CD4-positive, alpha-beta T cell treated with Interferon gamma for 1 hour (primary cell): ENCODE measurements at regions not wholly inside any gene's neighbourhood (a gene's known extent, or its start where the extent isn't known, plus 50 kb on each side); places are given as distances from the start of the nearest gene placed in this dataset.

ENCODE experiments used
- DNase-seq: peaks from one replicate; pipeline ENCODE4 v3.0.0-alpha.2; 2020

DNA sequence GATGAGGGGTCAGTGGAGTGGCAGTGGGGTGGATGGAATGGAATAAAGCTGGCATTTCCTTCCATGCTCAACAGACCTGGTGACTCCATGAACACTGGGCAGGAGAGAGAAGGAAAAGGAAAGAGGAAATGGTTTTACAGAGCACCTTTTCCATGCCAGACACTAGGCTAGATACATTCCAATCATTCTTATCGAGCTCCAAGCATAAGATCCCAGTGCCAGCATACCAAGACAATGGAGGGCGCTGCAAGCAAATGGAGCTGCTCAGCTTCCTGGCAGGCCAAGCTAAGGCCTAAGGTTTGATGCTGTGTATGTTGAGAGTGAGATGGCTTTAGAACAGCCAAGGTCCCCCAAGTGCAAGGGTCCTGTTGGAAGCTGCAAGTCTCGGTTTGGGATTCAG is 113.2 kb downstream of the HSPH1 start:
- no peak for DNase-seq

DNA sequence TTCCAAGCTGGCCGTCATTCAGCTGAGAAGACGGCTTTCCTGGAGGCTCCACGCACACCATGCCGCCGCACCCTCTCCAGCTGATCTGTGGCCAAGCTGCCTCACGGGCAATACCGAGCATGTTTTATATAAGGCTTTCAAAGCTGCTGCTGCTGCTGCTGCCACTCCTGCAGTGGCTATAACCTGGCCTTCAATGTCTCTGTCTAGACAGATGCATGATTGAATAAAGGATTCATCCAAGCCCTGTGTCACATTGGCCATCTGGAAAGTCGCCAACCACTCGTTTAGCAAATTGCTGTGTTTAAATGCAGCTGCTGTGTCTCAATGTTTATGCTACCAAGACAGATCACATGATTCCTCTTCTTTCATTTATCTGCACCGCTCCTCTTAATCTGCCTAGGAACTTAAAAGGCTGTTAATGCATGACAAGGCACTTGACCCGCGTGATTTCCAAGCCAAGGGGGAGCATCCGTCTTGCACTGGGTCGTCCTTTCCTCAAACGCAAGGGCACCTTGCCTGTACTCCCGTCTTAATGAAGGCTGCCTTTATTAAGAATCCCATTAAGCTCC is 114.3 kb downstream of the TEX26 start:
- no peak for DNase-seq

DNA sequence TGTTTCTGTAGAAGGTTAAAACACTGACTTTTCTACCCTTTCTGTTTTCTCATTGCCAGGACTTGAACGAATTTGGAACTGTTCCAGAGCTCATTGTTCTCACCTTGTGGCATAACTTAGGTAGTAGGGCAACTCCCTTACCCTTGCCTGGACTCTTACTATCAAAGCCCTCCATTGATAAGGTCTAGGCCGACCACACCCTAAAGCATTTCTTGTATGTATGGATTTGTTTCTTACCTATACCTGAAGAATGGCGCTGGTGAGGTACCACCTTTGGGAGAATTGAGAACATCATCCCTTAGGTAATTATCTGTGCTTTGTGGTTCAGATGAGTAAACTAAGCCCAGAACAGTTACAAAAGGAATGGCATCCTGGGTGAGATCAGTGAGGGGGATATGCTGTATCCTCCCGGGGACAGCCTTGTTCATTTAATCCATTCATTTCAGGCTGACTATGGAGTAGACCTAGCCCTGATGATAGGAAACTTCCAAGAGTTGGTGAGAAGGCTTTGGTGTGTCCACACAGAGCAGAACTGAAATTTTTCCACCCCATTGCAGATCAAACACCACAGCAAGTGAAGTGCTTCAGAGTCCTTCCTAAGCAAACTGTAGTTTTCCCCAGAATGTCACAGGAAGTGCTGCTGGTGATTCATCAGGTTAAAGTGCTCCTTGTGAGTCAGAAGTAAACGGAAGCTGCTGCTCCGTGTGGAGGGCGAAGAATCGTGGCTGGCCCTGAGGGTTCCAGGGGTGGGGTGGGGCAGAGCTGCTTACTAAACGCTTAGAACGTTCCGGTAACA is 113.0 kb downstream of the TEX26 start:
- DNase-seq, result peak; percentile 61

DNA sequence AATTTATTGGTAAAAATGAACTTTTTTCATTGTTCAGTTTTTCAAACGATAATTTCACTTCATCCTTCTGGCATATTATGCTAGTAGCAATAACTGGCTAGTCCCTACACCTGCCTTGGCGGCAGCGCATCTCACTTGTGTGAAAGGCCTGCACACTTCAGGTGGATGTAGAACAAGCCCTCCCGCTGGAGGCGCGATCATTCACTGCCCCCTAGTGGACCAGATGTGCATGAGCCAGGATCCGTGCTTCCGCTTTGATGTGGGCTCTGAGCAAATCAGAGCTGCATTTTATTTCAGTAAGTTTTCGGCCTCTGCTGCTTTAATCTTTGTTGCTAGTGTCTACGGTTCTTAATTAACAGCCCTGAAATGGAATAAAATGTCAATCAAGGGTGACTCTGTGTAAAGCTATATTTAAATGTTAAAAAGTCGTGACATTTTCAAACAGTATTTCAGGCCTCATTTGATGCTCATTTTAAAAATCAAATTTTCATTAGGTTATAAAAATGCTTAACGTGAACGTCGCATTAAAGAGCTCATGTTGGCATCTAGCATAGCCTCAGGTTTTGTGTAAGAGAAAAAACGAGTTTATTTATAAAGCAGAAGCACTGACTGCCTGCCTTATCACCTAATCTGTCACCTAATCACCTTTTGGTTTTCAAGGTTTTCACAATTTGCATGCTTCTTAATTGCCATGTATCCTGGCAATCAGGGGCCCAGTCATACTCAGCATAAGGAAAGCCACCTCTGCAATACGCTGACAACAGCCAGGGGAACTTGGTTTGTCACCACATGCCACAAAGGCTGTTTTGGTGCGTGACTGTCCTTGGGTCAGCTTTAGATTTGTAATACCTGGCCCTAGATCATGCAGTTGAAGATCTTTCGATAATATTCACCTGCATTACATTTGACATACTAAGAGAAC is 112.2 kb downstream of the TEX26 start:
- DNase-seq, result peak; percentile 72

DNA sequence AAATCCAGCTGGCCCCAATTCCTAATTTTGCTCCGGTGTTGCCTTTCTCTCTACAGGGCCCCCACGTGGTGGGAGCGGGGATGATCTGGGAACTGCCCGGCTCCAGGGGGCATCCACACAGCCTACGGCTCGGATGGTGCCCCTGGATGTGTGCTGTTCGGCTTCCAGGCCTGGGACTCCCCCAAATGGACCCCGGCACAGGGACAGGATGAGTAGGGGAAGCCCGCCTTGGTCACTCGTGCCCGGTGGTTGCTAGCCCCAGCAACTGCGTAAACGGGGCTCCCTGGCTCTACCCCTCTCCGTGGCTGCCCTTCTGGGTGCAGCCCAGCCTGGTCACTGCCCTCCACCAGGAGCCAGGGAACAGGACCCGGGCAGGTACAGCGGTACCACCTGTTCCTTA is 111.5 kb downstream of the TEX26 start:
- no peak for DNase-seq

DNA sequence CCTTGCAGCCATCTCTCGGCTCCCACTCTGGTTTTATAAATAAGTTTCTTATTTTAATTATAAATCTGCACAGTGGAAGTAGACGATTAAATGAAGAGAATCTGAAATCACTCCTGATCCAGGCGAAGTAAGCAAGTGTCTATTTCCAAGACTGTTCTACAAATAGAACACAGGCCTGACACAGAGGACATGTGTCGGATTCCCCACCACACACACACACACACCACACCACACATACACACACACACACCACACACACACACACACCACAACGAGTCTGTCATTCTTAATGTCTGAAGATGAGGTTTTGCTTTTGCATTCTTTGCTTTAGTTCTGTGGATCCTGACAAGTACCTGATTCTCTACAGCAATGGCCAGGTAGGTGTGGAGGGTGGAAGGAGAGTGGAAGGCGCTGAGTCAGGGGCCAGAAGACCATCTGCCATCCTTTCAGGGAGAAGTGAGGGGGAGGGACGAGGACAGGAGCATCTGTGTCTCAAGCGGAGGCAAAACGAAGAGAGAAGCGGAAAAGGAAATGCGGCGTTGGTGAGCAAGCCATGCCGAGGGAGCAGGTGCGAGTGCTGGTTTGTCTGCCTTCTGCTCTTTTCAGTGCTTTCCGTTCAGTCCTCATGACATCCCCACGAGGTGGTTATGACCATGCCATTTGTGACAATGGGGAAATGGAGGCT is 110.2 kb downstream of the TEX26 start:
- no peak for DNase-seq

DNA sequence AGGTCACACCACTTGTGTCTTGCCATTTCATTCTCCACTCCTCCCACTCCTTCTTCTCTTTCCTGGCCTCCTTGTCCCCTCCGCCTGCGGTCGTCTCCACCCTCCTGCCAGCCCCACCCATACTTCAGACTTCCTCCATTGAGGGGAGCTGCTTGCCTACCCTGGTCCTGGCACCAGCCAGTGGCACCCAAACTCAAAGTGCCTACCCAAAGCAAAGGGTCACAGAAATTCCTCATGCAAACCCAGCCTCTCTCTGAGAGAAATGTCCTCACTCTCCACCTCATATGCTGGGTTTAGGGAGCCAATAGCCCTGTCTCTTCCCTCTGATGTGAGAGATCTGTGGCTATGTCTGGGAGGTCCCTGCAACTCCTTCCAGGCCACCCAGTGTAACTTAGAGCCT is 109.6 kb downstream of the TEX26 start:
- no peak for DNase-seq

DNA sequence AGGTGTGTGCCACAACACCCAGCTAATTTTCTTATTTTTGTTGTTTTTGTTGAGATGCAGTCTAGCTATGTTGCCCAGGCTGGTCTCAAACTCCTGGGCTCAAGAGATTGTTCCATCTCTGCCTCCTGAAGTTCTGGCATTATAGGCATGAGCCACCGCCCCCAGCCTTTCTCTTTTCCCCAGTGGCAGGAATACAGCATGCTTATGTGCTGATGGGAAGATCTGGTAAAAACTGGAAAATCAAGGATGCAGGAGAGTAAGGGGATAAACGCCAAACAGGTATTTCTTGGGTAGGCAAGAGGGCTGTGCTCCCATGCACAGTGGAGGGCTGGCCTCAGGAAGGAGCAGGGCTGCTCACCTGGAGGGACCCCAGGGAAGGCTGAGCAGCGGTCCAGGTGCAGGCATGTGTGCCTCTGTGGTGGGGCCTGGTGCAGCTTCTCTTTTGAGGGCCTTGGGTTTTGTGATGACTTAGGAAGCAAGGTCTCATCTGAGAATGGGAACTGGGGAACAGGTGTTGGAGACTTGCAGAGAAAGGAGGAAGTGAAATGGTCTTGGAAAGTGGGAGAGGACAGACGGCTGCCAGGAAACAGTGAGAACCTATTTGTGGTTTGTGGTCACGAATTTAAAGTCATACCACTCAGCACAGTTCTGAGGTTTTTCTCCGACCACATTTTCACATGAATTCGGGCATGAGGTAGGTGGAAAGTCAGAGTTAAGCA is 106.5 kb downstream of the TEX26 start:
- no peak for DNase-seq

DNA sequence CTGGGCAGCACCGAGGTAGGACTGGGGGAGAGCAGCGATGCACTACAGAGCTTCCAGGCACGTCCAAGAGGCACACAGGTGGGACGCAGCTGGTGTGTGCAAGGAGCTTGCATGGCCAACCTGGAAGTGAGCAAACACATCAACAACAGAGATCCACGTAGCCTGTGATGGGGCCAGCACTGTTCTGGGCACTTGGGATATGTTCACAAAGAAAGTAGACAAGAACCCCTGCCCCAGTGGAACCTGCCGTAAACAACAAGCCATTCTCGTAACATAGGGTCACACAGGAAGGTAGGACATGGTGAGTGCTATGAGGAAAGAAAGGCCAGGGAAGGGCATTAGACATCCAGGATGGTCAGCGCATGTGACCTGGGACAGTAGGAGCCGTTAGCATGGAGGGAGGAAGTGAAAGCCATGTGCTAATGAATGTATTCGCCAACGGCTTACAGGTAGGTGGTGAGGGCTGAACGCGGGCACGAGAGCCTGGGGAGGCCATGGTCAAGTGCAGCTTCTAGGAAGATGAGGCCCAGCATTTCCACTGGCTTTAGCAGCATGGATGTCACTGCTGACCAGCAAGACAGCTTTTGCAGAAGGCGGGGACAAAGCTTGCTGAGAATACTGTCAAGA is 105.5 kb downstream of the TEX26 start:
- no peak for DNase-seq

DNA sequence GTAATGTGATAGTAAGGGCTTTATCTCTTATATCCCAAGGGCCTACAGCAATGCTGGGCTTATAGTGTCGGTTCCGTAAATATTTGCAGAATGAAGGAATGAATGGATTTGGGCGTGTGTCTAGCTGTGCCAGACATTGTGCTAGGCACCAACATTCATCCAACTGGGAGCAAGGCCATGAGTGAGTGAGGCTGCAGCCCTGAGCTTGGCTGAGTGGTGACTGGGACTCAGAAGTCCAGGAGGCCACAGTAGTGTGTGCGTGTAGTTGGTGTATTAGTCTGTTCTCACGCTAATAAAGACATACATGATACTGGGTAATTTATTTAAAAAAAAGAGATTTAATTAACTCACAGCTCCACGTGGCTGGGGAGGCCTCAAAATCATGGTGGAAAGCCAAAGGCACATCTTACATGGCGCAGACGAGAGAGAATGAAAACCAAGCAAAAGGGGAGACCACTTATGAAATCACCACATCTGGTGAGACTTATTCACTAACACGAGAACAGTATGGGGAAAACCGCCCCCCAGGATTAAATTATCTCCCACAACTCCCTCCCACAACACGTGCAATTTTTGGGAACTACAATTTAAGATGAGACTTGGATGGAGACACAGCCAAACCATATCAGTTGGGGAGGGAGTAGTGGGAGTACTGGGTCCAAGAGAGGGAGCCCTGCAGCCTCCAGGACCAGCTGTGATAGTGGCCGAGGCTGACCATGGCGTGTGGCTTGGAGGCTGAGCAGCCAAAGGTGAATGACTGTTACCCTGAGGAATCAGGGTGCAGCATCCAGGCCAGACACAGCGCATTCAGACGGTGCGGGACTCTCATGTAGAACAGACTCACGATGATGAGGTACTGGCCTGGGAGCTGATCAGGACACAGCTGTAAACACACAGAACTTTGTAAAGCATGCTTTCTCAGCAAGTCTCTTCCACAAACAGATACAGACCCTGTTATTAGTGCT is 104.6 kb downstream of the TEX26 start:
- no peak for DNase-seq

DNA sequence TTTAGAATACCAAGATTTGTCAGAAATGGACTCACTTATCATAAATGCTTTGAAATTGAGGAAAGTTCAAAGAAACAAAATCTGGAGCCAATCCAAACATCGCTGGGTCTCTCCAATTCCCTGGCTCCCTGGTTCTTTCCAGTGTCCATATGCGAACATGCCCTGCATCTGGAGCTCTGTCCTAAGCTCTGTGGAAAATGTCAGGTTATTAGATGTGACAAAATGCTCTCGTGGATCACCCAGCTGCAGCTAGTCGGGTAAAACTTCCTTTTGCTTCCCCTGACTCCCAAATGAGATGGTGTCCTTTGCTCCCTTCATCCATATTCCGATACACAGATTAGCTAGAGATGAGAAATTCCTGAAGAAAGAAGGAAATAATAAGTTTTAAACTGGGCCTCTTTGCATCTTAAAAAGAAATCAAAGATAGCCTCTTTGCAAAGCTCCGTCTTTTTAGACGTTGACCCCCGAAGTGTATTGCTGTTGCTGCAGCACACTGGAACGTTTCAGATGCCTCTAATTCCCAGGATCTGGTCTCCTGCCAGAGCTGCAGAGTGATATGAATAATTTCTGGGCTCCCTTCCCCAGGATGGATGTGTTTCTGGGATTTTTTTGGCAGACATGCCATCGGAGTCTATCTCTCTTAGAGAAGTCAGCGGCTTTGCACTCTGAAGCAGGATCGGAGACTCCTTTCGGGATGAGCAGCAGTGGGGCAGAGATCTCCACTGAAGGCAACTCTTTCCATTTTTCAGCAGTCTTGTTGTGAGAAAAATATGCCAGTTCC is 102.9 kb downstream of the TEX26 start:
- no peak for DNase-seq

DNA sequence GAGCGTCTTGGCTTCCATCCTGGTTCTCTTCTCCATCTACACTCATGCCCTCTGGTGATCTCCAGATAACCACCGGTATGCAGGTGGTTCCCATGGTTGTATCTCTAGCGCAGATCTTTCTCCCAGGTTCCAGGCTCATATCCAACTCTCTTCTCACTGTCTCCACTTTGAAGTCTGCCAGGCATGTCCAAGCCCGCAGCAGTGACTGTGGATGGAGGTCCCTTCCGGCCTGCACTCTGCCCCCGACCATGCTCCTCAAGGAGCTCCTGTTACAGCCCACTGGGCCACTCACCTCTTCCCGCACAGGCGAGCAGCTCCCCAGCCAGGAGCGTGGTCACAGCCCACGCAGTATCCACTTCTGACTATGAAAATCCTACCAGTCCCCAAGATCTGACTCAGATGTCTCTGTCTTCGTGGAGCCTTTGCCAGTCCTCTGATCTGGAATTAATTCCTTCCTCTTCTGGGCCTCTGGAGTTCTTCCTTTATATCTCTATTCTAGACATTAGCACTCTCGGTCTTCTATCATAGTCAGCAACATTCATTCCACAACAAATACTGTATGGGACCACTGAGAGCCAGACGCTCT is 100.2 kb downstream of the TEX26 start:
- no peak for DNase-seq

DNA sequence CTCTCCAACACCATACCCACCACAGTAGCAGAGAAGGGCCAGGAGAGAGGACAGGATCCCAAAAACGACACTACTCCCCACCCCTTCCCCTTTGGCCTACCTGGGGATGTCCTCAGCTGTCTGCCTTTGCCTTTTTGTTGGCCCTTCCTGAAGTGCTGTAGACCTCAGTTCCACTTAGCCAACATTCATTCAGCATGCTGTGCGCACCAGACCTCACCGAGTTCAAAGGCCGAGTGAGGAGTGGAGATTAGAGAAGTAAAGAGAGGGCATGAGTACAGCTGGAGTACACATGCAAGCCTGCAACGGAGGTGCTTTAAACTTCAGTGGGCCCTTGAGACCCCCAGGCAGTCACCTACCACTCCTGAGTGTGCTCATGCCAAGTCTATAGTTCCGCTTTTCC is 99.0 kb downstream of the TEX26 start:
- DNase-seq, result no peak

DNA sequence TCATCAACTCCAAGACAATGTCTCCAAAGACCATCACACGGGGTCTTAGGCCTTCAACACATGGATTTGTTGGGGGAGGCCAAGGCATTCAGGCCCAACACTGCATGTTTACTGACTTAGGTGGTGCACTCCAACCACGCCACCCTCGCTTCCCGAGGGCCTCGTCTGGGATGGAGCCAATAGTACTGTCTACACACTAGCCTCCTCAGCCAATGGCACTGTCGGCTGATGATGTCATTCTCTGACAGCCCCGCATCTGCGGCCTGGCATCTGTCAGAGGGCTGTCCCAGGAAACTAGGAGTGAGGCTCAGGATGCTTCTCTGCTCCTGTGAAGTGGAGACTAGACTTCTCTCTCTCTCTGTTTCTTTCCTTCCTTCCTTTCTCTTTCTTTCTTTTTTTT is 96.6 kb downstream of the TEX26 start:
- DNase-seq, result no peak

DNA sequence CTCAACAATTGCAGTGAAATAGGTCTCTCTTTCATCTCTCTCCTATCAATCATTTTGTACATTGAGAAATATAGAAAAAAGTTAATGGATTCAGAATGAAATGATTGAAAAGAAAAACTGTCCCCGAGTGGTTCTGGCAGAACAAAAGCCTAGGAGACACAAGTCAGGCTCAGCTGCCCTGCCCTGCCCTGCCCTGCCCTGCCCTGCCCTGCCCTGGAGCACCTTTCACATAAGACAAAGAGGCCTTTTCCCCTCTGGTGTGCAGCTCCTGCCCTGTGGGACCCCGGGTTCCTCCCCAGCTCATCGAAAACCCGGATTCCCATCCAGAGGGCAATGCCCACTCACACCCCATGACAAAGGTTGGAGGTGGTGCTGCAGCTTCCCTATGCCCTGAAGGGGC is 94.7 kb downstream of the TEX26 start:
- DNase-seq, result no peak
